GM19240 (cell line): ENCODE measurements at regions not wholly inside any gene's neighbourhood (a gene's known extent, or its start where the extent isn't known, plus 50 kb on each side); places are given as distances from the start of the nearest gene placed in this dataset.
"Not testable (repeated sequence)": the region's sequence is repeated elsewhere in the genome, so short reads cannot be mapped to it uniquely, and the experiment has no call there.

Source experiments
- DNase-seq: peaks from one replicate; pipeline ENCODE4 v3.0.0; 2011; ENCODE audit warnings: low spot score; ENCODE audit not compliant: insufficient read length

DNA sequence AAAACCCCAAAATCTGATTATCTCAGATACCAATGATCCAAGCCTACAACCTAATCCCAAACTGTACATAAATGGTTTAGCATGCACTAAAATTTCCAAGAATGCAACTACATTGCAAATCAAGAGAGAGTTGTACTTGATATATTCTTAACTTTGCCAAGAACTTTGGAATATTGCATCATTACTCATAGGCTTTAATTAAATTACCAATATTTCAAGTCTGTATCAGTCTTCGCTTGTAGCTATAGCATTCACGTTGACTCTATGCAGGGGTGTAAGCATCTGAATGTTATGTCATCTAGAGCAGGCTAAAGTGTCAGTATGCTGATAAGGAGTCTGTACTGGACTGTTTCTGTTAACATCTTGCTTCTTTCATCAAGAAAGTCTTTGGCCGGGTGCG, 56.3 kb downstream of the FOXI3 start:
- no peak for DNase-seq

DNA sequence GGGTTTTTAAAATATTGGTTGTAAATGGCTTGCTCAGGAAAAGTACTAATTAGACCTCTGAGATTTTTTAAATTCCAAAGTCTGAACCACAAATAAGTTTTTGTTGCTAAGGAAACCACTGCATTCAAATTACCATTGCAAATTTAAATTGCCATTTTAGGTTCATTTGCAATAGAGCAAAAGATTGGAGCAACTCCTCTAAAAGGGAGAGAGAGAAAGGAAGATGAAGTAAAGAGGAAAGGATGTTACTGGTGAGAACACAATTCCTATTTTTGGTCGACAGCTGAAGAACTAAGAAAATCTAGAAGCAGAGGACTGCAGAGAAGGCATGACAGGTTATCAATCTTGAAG, 74.9 kb downstream of the FOXI3 start:
- no peak for DNase-seq

DNA sequence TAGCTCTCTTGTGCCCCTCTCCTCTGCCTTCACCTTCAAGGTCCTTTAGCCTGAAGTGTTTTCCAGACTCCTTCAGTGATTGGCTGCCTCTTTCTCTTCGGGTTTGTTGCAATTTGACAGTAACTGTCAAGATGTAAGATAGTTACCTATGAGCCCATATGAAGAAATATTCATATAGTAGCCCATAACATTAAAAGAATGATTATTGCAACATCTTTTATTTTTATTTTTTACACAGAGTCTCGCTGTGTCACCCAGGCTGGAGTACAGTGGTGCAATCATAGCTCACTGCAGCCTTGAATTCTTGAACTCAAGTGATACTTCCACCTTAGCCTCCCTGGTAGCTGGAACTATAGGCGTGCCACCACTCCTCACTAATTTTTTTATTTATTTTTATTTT, 80.5 kb downstream of the FOXI3 start:
- DNase-seq, result no peak

DNA sequence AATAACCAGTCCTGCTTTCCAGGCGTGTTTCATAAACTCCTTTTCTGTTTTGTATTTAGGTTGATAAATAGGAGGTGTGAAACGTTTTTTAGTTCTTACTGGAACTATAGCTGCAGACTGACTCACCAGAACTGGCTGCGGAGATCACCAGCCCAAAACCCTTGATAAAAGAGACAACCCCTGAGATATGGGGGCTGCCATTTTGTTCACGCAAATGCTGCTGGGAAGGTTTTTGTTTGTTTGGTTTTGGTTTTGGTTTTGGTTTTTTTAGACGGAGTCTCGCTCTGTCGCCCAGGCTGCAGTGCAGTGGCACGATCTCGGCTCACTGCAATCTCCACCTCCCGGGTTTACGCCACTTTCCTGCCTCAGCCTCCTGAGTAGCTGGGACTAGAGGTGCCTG, 87.1 kb downstream of the FOXI3 start:
- DNase-seq, result not testable (repeated sequence)

DNA sequence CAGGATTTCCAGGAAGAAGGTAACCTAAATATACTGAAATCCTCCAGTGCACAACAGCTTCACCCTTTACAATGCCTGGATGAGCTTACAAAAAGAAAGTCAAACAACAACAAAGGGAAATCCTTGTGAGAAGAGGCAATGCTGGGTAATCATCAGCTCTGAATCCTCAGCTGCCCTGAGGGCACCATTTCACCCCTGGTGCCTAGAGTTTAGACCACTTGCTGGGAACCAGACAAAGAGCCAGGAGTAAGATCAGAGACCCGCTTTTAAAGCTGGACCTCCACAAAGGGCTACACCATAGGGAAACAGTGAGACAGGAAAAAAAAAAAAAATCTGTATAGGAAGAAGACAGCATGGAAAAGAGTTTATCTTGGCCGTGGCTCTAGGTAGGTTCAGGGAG, 97.0 kb downstream of the FOXI3 start:
- no peak for DNase-seq

DNA sequence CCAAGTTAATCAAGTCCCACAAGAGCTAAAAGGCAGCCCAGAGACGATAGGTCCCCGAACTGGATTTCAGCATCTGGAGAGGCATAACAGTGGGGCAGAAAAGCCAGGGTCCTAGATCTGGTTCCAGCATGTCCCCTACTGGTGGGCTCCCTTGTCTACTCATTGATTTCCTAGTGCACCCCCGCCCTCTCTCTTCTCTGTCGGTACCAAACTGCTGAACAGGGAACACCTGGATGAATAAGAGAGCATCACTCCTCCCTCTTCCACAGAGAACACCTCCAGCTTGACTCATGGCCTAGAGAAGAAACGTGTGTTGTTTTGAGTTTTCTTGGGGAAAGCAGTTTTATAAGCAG, 101.3 kb downstream of the FOXI3 start:
- no peak for DNase-seq

DNA sequence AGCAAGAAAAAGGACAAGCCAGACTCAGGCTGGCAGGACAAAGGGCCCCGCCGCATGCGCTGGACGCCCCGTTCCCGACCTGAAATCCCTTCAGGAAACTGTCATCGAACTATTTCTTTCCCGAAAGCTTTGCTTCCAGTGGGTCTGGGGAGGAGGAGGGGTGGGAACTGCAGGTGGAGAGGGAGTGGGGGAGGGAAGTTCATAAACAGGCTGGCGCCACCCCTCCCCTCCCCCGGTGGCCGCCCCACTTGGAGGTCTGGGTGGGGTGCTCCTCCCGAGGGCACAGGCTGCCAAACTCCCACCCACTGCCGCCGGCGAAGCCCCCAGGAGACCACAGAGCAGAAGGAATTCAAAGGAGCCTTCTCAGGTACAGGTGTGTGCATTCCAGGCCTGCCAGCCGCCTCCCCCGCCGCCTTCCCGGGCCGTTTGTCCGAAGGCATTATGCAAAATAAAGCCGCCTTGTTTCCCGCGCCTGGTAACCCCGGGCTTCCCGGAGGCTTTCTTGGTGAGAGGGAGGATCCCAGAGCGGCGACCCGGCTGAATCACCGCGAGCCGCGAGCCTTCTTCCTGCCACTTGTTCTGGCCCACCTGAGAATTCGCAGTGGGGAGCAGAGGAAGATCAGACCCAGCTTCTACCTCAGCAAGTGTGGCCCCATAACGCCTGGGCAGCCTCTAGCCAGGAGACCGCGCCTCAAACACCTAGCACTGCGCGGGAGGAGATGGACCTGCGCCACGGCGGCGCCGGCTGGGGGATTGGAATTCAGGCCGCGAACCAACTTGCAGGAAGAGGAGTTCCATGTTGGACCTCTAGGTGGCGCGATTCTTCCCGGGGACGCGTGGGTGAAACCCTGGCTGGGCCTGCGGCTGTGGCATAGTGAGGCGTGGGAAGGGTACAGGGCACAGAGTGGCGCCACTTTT, 101.9 kb downstream of the FOXI3 start:
- DNase-seq, result no peak

DNA sequence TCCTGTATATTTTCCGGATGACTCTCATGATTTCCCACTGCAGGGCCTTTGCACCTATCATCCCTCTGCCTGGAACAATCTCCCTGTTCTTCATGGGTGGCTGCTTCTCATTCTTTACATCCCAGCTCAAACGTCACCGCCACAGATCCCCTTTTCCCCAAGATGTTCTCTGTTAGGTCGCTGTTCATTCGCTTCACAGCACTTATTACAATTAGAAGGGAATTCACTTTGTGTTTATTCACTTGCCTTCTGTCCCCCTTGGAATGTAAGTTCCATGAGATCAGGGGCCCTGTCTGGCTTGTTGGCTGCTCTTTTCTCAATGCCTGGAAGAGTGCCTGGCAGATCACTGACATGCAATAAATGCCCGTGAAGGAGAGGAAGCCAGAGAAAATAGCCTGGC, 106.7 kb downstream of the FOXI3 start:
- DNase-seq, result no peak

DNA sequence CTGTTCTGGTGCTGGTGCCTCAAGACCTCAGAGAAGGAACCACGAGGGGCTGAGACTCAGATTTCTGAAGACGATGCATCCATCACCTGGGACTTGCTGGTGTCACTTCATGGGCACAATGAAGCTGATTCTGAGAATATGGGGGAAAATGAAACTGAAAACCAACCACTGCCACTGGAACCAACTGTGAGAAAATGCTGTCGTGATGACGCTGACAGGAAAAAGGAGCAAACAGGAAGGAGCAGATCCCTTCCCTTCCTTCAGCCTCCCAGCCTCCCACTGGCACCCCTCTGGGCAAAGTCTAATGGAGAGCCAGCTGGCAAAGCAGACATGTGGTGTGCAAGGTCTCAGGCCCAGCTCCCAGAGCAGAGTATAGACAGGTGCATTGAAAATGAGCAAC, 109.7 kb downstream of the FOXI3 start:
- DNase-seq, result no peak

DNA sequence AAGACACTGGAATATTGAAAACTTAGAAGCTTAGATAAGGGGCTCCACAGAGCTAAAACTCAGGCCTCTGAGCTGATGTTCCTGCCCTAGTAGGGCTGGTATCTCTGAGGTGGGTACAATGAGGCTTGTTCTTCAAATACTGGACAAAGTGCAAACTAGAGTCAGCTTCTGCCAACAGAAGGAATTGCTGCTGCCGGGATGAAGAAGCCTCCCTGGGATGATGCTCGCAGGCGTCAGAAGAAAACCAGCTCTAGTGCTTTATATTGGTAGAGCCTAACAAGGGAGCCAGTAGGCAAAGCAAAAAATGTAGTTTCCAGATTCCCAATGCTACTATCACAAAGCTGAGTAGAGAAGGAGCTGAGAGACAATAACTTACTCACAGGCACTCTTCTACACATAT, 118.1 kb downstream of the FOXI3 start:
- DNase-seq, result no peak

DNA sequence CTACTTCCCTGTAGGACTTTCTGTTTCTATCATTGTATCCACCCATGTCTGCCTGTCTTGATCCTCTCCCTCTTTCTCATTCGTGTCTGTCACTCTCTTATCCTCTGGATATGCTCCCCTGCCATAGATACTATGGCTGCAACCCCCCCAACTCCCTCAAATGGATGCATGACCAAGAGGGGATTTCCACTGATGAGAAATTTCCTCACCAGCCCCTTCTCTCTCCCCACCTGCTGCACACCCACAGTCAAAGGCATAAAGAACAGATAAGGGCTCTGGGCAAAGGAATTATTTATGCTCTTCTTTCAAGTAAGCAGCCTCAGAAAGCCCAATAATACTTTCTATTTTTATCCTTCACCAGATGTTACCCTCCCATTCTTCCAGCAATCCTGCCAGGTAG, 121.3 kb downstream of the FOXI3 start:
- DNase-seq, result no peak

DNA sequence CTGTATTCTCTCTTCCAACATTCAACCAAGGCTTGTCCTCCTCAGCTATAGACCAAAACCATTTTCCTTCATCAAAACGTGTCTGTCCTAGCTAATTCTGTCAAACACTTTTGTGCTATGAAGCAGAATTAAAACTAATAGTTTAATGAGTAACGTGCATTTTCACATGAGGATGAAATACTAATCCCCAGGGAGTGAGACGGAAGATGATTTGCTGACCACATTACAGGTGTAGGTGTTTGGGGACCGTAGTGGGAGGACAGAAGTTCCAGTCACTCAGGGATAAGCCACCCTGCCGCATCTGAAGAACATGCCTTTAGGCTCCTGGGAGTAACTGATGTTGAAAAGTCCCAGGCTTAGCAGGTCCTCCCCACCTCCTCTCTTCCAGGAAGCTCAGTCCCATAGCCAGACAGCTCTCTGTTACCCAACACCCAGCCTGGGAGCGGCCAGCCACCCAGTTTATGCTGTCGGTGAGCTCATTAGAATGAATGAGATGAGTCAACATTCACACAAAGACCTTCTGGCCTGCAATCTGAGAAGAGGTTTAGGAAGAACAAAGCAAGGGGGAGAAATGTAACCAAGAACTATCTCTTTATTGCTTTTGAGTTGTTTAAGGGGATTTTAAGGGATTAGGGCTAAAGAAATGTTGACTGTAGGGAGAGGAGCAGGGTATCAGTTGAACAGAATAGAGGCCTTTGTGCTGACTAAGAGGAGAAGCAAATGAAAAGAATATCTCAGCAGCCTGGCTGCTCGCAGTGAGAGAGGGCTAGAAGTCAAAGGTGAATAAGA, 122.5 kb downstream of the FOXI3 start:
- DNase-seq, result no peak

DNA sequence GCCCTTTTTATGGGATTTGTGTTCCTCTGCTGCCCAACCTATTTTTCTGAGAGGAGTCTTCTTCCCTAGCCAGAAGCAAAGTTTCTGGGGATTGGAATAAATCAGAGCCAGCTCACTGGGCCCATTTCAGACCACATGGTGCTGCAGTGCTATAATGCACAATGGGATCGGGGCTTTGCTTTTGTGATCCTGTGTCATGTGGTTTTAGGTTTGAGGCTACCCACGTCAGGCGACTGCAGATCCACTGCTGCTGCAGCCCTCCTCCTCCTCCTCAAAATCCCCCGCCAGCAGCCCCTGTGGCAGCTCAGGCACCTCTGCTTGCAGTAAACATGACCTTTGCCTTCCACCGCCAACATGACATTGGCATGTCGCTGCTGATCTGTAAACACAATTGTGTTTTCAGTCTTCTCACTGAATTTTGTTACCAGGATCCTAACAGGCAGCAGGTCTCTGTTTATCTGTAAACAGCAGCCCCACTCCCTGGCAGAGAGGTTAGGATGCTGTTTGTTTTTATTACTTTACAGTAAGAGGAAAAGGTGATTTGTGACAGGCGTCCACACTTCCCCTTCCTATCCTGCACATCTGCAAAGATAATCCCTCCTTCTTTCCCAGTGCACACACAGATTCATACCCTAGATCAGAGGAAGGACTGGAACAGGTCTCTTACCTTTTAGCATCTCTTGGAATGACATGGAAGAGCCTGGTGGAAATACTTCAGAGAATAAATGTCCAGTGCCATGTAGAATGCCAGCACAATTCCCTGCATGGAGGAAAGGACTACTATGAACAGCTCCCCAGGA, 130.8 kb downstream of the FOXI3 start:
- DNase-seq, result no peak

DNA sequence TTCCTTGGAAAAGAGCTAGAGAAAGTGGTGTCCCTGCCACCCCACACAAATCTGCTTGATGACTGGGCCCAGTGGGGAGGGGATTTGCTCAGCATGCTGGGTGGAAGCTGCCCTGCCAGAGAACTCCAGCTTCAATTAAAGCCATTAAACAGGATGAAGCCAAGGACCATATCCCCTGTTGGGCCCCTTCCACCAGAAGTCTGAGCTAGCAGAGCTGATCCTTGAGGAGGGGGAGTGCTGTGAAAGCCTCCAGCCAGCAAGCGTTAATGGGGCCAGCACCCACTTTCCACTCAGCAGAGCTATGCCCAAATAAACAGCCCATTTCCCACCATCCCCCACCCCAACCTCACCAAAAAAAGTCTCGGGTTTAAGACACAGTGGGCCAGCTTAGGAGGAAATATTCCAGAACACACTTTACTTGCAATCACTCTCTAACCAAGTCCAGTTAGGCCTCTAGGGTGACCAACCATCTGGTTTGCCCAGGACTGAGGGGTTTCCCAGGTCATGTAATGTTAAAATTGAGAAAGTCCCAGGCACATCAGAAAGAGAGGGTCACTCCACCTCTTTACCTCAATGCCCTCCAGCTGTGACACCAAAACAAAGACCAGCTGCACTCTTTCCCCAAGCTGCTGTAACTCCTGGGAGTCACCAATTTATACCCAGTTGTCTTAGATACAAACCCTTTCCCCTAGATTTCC, 132.3 kb downstream of the FOXI3 start:
- no peak for DNase-seq

DNA sequence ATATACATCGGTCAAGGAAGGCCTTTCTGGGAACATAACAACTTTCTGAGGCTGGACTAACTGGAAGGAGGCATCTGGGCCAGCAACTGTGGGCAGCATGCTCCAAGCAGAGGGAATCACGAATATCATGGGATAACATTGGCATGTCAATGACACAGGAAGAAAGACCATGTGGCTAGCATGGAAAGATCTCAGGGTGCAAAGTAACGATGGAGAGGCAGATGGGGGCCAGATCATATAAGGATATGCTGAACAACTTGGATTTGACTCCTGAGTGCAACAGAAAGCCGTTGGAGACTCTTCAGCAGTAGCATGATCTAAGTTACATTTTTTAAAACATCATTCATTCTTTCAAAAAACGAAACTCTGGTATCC, 133.6 kb downstream of the FOXI3 start:
- no peak for DNase-seq

DNA sequence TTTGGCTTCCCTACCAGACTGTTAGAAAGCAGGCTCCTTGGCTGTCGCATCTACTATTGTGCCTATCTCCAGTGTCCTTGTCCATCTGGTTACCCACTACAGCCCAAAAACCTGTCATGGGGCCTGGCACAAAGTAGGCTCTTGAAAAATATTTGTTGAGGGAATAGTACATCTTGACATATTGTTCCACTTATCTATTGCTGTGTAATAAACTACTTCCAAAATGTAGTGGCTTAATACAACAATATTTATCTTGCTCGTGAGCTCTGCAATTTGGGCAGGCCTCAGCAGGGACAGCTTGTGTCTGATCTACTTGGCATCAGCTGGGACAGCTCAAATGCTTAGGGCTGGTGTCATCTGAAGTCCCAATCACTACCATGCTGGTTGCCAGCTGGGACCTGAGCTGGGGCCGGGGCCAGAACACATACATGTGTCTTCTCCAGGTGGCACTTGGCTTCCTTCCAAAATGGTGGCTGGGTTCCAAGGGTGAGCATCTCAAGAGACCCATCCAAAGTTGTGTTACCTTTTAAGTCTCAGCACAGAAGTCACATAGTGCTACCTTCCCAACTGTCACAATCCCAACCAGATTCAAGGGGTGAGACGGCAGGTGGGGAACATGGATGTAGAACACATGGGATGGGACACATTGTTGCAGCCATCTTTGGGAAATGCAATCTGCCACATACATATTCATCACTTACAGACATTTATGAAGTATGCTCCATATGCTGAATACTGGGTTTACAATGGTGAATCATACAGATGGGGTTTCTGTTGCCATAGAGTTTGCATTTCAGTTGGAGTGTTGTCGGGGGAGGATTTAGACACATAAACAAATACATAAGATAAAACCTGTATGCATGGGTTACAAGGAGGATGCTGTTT, 134.2 kb downstream of the FOXI3 start:
- DNase-seq, result no peak

DNA sequence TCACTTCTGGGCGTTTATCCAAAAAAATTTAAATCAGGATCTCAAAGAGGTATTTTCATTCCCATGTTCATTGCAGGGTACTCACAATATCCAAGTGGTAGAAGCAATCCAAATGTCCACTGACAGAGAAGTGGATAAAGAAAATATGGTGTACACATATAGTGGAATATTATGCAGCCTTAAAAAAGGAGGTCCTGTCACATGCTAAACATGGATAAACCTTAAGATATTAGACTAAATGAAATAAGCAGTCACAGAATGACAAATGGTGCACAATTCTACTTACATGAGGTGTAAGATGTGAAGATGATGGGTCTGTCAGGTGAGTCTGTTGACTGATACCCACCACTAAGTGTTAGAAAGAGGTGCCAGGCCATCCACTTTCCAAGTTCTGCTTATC, 140.6 kb downstream of the THNSL2 start:
- no peak for DNase-seq

DNA sequence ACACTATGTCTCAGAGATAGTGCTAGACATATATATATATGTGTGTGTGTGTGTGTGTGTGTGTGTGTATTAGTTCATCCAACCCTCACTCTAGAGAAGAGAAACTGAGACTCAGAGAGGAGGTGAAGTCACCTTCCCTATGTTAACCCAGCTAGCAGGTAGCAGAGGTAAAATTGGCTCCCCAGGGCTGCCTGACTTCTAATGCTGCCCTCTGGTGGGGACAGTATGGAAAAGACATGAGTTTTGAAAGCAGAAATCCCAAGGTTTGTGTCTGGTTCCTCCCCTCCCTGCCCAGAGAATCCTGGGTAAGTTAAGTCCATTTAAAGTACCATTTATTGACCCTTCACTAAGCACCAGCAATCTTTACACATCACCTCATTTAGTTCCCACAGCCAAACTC, 137.7 kb downstream of the THNSL2 start:
- DNase-seq, result no peak

DNA sequence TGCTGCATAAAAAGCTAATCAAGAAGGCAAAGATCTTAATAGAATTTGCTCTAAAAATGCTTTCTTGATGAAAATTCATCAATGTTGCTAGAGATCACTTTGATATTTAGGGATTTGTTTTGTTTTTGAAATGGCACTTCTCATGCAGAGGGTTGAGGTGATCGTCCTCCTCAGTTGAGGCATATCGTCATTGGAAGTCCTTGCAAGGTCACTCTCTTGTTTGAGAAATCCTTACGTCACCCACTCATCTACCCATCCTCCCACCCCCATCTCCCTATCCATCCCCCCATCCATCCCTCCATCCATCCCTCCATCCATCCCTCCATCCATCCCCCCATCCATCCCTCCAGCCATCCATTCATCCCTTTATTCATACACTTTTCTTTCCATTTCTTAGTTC, 133.7 kb downstream of the THNSL2 start:
- no peak for DNase-seq

DNA sequence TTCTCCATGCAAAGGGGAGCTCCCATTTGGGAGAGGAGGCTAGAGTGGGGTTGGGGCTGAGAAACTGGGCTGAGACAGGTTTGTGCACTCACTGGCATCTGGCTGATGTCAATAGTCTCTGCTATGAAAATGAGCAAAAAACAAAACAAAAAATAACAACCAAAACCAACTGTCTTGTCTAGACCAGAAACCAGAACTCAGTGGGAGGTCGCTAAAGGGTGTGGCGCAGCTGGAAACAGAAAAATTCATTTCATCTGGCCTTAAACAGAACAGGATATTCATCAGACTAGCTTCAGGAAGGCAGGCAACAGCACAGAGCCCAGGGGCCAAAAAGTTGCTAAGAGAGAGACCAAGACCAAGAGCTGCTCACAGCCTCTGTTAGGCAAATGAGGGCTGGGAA, 126.1 kb downstream of the THNSL2 start:
- DNase-seq, result no peak
